Stimulated activated naive CD4-positive, alpha-beta T cell (primary cell): ENCODE measurements at regions not wholly inside any gene's neighbourhood (a gene's known extent, or its start where the extent isn't known, plus 50 kb on each side); places are given as distances from the start of the nearest gene placed in this dataset.
"Not testable (repeated sequence)": the region's sequence is repeated elsewhere in the genome, so short reads cannot be mapped to it uniquely, and the experiment has no call there.

ENCODE experiments used
- DNase-seq, 6 experiments: peaks; one replicate each; lab custom pipeline; 2025; lab: John Stamatoyannopoulos, UW

DNA sequence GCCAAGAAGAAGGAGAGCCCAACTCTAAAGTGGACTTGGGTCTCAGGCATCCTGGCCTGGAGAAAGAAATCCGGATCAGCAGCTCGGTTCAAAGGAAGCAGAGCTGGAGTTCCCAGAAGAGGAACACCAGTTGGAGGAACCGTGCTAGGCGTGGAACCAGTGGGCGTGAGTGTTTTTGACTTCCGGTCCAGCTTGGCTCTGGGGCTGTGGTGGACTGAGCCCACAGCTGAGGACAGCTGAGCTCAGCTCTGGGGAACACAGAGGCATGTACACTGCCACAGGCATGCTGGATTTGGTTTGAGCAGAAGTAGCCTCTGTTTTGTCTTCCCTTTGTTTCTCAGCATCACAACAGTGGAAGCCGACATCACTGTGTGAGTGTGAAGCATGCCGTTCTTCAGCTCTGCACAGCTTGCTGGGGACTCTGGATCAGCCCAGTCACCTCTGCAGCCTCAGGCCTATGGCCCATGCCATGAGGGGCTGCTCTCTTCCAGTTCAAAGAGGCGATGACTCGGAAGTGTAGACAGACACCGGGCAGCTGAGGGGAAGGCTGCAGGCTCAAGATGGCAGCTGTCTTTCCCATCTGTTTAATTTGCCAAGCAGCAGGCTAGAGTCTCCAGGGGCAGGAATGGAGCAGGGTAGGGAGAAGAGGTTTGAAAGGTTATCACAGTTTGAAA, 185.8 kb upstream of the UBE3A start:
- DNase-seq: no peak

DNA sequence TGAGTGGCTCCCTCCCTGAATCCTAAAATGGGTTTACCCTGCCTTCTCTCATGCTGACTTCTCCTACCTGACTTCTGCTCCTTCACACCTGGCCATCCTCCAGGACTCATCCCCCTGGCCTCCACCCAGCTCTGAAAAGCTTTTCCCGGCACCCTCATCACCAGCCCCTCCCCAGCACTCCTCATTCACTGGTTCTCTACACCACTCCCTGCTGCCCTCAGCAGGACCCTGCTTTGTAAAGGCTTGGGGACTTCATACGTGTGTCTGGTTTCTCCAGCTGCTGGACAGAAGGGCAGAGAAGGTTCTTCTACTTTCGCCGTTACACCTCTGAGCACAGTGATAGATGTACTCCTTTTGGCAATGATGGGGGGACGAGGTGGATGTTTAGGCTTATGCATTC, 184.9 kb upstream of the UBE3A start:
- no peak for DNase-seq

DNA sequence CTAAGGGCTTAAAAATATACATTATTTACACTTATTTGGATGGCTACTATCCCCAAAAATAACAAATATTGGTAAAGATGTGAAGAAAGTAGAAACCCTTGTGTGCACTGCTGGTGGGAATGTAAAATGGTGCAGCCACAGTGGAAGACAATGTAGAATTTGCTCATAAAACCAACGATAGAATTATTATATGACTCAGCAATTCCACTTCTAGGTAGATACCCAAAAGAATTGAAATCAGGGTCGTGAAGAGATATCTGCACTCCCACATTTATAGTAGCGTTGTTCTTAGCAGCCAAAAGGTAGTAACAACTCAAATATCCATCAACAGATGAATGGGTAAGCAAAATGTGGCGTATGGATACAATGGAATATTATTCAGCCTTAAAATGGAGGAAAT, 181.6 kb upstream of the UBE3A start:
- DNase-seq: no peak

DNA sequence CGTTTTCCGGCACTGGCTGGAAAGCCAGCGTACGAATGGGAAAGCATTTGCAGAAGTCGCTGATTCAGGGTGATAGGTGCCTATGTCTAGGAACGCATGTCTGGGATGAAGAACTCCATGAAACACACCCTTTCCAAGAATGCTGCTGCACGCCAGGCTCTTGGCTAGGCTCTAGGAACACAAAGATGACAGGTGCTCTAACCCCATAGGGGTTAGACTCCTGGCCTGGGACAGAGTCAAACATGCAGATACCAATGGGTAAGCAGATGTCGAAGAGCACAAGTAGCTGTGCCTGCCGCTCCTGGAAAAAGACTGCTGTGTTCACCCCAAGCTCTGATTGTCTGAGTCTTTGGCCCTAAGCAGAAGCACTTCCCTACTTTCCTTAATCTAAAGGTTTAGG, 180.9 kb upstream of the UBE3A start:
- no peak for DNase-seq

DNA sequence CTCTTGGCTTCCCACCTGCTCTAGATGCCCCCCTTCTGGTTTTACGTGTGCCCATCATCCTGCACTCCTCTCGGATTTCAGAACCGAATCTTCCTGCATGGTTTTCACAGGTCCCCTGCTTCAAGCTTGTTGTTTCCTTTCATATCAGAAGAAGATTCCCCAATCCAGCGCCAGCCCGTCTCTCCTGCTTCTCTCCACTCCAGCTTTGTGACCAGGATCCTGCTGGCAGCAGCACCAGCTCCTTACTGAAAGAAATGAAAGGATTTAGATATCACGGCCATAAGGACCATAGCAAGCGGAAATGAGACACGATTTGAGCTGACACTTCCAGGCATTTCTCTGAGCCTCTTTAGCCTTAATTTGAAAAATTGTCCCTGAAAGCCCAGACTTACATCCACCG, 180.3 kb upstream of the UBE3A start:
- DNase-seq: no peak

DNA sequence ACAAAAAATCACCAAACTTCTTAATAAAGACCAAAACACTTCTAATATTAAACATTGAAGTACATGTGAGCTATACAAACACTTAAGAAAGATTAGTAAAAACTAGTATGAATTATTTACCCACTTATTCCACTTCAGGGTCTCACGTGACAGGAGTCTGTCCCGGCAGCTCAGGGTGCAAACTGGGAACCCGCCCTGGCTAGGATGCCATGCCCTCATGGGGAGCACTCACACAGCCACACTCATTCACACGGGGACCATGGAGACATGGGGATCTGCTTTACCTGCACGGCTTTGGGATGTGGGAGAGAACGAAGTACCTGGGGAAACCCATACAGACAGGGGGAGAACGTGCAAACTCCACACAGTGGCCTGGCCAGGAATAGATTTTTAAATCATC, 179.3 kb upstream of the UBE3A start:
- no peak for DNase-seq

DNA sequence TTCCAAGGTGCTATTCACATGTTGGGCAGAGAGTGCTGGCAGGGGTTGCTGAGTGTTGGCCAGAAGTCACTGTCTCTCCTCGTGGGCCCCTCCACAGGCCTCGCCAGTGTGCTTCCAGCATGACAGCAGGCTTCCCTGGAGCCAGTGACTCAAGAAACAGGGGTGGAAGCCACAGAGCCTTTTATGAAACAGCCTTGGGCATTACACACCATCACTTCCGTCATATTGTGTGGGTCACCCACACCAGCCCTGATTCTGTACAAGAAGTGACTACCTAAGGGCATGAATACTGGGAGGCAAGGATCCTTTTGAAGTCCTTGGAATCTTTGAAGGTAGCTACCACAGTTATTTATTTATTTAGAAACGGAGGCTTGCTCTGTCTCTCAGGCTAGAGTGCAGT, 177.6 kb upstream of the UBE3A start:
- DNase-seq: no peak

DNA sequence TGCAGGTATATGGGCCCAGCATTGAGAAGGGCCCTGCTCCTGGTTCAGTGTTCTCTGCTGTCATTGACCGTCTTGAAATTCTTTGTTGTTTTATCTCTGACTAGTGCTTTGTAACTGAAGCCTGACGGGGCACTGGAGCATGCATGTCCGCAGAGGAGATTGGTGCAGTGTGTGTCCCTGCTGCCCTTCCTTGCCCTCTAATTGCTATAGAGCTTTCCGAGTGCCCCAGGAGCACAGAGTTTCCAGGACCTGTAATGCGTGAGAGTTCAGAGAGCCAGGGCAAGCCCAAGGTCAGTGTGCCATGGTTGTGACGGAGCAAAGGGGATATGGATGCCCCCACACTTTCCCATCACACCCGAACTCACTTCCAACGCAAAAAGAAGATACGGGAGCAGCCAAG, 174.3 kb upstream of the UBE3A start:
- no peak for DNase-seq

DNA sequence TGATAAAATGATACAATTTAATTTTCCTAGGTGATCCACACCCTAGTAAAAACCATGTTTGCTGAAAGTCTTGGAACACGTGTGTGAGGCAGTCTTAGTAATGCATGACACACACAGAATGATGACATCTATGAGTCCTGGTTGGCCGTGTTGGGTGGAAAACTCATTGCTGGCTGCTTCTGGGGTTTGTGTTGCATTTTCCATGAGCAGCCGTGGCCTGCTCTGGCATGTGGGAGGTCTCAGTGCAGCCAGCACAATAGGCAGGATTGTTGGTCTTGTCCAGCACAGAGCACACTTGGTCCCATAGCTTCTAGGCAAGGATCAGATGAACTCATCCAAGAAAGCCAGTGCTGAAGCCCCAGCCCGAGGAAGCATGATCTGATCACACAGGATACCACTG, 172.8 kb upstream of the UBE3A start:
- no peak for DNase-seq

DNA sequence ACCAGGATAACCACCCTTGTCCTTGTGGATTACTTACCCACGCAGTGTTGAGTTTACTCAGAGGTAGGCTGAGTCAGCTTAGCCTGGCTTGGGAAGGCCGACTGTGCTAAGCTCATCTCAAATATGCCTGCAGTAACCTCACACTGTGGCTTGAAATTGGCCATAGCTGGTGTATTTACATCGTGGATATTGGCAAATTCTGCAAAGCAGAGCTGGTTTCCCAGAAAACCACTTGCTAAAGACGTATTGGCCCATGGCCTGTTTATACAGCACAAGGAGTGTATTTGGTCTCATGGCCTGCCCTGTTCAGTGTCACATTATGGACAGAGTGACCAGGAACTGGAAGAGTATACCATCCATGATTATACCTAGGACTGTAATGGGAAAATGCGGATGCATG, 170.5 kb upstream of the UBE3A start:
- no peak for DNase-seq

DNA sequence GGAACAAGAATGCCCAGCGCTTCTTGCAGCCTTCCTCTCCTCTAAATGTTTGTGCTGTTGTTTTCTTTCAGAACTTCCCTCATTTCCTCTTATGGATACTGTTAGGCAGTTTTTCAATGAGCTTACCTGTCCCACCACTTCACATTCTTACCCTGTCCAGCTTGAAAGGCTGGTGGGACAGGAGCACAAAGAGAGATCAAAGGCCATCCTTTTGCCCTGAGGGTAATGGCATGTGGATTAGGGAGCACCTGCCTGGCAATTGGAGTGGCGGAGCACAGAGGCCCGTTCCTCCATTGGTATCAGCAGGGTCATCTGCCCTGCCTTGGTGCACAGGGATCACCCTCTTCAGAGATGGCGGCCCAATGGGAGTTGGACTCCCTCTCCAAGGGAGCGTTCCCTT, 170.1 kb upstream of the UBE3A start:
- DNase-seq: no peak

DNA sequence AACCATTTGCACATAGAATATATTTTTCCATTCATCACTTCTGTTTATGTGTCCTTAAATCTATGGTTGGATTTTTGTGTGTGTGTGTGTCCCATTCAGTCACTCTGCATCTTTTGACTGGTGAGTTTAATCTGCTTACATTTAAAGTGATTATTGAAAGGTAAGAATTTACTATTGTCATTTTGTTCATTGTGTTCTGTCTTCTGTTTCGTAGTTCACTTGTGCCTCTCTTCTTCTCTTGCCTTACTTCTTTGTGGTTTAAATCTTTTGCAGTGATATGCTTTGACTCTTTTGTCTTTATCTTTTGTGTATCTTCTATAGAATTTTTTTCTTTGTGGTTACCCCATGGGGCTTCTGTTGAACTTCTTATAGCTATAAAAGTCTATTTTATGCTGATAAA, 166.3 kb upstream of the UBE3A start:
- DNase-seq: no peak

DNA sequence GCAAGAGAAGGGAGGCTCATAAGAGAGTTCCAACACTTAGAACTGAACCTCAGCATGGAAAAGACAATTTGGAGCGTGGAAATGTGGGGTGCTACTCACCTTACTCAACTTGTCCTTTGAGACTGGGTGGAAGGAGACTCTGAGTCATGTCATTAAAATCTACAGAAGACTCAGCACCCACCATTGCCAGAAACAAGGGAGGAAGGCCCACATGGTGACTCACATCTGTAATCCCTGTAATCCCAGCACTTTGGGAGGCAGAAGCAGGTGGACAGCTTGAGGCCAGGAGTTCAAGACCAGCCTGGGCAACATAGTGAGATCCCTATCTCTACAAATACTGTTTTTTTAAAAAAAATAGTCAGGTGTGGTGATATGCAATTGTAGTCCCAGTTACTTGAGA, 161.9 kb upstream of the UBE3A start:
- DNase-seq: no peak

DNA sequence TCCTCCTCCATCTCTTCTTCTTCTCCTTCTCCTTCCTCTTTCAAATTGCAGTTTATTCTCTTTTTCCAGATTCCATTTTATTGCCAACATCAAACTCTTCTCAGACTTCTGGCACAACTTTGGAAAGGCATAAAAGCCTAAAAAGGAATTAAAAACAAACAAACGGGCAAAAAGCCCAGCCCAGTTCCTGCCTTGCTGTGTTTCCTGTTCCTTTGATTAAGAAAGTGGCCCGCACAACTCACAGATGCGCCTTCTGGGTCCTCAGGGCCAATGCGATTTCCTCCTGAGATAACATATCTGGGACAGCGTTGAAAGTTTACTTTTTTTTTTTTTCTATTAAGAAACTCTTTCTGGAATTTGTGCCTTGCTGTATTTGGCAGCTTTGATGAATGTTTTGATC, 158.7 kb upstream of the UBE3A start:
- DNase-seq: no peak

DNA sequence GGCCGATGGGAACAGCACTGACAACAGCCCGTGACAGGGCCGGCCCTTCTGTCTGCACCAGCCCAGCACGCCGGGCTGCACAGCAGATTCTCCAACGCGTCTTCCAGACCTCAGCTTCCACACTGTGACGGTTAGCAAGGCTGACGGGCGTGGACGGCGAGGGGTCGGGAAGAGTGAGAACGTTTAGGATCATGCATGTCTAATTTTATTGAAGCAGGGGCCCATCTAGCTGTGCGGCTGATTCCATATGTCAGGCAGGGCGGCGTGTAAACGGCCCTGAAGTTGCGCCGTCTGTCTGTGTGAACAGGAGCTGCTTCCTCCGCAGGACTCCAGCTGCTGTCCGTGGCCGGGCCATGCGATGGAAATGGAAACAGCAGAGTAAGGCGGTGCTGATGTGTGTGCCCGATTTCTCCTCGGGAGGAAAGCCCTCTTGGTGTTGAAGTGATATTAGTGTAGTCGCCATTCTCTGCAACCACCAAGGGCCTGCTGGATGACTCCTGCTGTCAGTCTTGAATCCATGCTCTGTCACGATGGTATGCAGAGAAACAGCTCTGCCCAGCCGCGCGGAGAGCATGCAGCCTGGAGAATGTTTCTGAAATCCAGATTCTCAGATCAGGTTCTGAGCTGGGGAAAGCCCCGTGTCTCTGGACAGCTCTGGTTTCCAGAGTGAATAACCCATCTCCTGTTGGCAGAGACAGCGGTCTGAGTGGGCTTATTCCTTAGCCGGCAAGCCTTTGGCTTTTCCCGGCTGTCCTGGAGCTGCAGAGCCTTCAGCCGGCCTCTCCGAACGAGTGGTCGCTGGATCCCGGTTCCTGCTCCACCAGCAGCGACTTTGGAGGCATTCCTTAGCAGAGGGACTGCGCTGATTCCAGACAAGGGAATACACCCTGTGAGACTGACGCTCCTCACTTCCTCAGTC, 158.1 kb upstream of the UBE3A start:
- no peak for DNase-seq

DNA sequence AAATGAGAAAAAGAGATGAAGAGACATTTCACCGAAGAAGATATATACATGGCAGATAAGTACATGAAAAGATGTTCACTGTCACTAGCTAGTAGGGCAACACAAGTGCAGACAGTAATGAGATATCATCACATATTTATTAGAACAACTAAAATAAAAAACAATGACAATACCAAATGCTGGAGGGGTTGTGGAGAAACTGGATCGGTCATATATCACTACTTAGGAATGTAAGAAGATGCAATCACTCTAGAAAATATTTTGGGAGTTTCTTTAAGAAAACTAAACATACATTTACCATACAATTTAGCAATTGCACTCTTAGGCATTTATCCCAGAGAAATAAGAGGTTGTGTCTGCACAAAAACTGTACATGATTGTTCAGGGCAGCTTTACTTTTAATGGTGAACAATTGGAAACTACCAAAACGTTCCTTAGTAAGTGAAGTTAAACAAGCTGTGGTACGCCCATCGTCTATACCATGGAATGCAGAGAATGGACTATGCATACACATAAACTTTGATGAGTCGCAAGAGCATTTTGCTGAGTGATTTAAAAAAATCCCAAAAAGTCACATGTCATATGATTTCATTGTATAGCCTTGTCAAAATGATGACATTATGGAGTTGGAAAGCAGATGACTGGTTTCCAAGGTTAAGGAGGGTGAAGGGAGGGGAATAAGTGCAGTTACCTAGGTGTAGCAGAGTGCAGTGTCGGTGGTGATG, 149.0 kb upstream of the UBE3A start:
- no peak for DNase-seq

DNA sequence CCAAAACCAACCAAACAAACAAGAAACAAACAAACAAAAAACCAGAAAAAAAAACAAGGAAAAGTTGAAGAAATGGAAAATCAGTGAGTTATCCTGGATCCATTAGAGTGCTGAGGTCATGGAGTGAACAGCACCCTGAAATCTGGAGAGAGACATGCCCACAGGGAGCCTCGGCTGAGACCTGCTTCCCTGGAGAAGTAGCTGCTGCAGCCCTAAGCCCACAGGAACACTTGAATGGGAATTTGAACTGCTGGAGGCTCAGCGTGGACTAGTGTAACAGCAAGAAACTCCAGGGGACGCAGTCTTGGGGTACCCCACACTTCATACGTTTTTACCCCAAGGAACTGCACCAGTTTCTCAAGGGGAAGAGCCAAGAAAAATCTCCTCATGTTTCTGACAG, 144.1 kb upstream of the UBE3A start:
- DNase-seq: no peak

DNA sequence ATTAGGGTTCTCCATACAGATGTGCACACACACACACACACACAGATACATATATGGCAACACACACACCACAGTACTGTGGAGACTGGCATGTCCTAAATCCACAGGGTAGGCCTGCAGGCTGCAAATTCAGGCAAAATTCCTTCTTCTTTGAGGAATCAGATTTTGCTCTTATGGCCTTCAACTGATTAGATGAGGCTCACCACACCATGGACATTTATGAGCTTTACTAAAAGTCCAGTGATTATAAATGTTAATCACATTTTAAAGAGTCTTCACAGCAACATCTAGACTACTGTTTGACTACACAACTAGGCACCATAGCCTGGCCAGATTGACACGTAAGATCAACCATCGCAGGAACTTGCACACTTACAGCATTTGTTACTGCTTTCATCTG, 140.3 kb upstream of the UBE3A start:
- no peak for DNase-seq

DNA sequence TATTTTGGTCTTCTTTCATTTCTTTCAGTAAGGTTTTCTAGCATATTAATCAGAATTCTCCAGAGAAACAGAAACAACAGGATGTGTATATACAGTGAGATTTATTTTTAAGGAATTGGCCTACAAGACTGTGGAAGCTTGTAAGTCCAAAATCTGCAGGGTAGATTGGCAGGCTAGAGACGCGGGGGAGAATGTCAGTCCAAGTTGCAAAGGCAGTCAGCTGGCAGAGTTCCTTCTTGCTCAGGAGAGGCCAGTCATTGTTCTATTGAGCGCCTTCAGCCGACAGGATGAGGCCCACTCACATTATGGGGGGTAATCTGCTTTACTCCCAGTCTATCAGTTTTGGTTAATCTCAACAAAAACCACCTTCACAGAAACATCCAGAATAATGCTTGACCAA, 133.4 kb upstream of the UBE3A start:
- no peak for DNase-seq

DNA sequence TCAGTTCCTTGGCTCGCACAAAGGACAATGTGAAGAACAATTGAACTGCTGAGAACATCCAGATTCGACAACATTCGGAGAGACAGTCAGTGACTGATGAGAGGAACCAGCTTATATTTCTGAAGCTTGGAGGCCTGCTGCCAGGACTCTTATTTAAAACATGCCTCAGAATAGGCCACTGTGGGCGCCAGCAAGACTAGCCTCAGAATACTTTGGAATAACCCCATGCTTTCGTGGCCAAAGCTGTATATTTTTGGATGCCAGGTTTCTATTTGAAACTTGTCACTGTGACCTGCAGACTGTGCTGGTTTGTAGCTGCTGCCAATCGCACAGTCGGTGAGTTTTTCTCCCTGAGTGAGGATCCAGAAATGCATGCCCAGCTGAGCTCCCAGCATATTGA, 129.9 kb upstream of the UBE3A start:
- DNase-seq: no peak

DNA sequence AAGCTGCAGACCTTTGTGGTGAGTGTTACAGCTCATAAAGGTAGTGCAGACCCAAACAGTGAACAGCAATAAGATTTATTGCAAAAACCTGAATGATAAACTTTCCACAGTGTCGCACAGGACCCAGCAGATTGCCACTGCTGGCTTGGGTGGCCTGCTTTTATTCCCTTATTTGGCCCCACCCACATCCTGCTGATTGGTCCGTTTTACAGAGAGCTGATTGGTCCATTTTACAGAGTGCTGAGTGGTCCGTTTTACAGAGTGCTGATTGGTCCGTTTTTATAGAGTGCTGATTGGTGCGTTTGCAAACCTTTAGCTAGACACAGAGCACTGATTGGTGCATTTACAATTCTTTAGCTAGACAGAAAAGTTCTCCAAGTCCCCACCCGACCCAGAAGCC, 127.7 kb upstream of the UBE3A start:
- DNase-seq: not testable (repeated sequence)

DNA sequence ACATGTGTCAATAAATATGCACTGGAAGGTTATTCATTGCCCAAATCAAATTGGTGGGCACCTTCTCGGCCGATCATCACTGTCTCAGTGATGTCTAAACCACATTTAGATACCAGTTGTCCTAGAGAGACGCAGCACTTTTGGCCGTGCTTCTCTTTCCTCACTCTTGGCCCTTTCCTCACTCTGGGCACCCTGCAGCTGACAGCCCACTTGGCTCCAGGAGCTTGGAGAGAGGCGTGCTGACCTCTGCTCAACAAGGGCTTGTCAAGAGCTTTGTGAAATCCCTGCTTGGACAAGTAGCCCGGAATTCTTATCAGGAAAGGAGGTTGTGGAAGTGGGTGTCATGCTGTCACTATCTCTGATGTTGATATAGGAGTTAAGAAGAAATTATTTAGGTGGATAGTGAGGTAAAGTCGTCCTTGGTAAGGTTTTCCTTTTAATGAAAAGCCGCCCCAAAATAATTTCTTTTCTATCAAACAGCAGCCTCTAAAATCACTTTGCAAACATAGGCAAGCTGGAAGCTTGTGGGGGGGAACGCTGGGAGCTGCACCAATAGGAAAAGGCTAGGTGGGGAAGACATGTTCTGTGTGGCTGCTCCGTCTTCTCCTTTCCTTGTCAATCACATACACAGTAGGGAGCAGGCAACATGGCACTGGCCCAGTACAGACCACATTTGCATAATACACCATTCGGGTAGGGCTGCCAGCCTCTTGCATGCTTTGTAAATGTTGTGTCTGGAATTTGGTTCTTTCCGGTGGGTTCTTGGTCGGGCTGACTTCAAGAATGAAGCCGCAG, 126.8 kb upstream of the UBE3A start:
- DNase-seq: no peak
